22Rv1 (cell line): ENCODE measurements at regions not wholly inside any gene's neighbourhood (a gene's known extent, or its start where the extent isn't known, plus 50 kb on each side); places are given as distances from the start of the nearest gene placed in this dataset.
"Not testable (repeated sequence)": the region's sequence is repeated elsewhere in the genome, so short reads cannot be mapped to it uniquely, and the experiment has no call there.

Experiments used
- H3K27ac ChIP-seq: fragments of 450-650 bp; 2 replicates; pipeline ENCODE4 v1.5.1; 2017
- CTCF ChIP-seq: fragments of 450-650 bp; IDR thresholded peaks from 2 replicates; pipeline ENCODE4 v1.5.1; 2017; ENCODE audit warnings: mild to moderate bottlenecking
- ZFX ChIP-seq: fragments of 450-650 bp; IDR thresholded peaks from 2 replicates; pipeline ENCODE4 v1.6.1; 2017; ENCODE audit warnings: antibody characterized with exemption, borderline replicate concordance

GRCh38 chr13:44692173-44692713, 116.1 kb upstream of the TSC22D1 start:
- H3K27ac ChIP-seq = no peak overlapping the region
- TF ChIP-seq CTCF = no peak
- TF ChIP-seq ZFX = no peak

GRCh38 chr13:44690376-44690775, 114.2 kb upstream of the TSC22D1 start:
- TF ChIP-seq ZFX (no peak), CTCF (no peak)

GRCh38 chr13:44688652-44689051, 112.5 kb upstream of the TSC22D1 start:
- H3K27ac ChIP-seq = no peak overlapping the region
- TF ChIP-seq CTCF = no peak

More at GRCh38 chr13:44690376-44690775, 114.2 kb upstream of the TSC22D1 start:
- no peak overlapping the region for H3K27ac ChIP-seq

GRCh38 chr13:44686531-44686934, 110.4 kb upstream of the TSC22D1 start:
- TF ChIP-seq CTCF (no peak), ZFX (no peak)

GRCh38 chr13:44685641-44686040, 109.5 kb upstream of the TSC22D1 start:
- TF ChIP-seq CTCF (no peak), ZFX (no peak)
- H3K27ac ChIP-seq = no peak overlapping the region

More at GRCh38 chr13:44686531-44686934, 110.4 kb upstream of the TSC22D1 start:
- H3K27ac ChIP-seq = no peak overlapping the region

GRCh38 chr13:44682416-44682815, 106.3 kb upstream of the TSC22D1 start:
- H3K27ac ChIP-seq = not testable (repeated sequence)

- H3K27ac ChIP-seq = no peak overlapping the region
- TF ChIP-seq ZFX (no peak), CTCF (no peak)
These were observed 104.7 kb upstream of the TSC22D1 start for GRCh38 chr13:44680746-44681355.

GRCh38 chr13:44679597-44679996, 103.5 kb upstream of the TSC22D1 start:
- no peak overlapping the region for H3K27ac ChIP-seq
- TF ChIP-seq ZFX (no peak), CTCF (no peak)
